ENCODE measurements at regions not wholly inside any gene's neighbourhood (a gene's known extent, or its start where the extent isn't known, plus 50 kb on each side); places are given as distances from the start of the nearest gene placed in this dataset.

GRCh38 chr5:172528440-172528839 is 74.1 kb upstream of the SH3PXD2B start:
- TF ChIP-seq CTCF (IDR thresholded peaks at IDR 0.05), result no peak
- TF ChIP-seq POLR2A (IDR thresholded peaks at IDR 0.05), result no peak
